ENCODE measurements at regions not wholly inside any gene's neighbourhood (a gene's known extent, or its start where the extent isn't known, plus 50 kb on each side); places are given as distances from the start of the nearest gene placed in this dataset.

- intact Hi-C loops (cut with micrococcal nuclease) (no loop called here), dilution Hi-C loops (cut with MboI; ENCODE audit: extremely low pct_ligation_motif_present, low sequenced_read_pairs) (no loop called here)
- DNase-seq (ENCODE audit: low read depth, low spot score), result no peak
- Histone ChIP-seq H3K4me2 (ENCODE audit: insufficient read depth, low read length) (no peak overlapping the region), H3K27ac (ENCODE audit: insufficient read depth, low read depth, low read length) (no peak overlapping the region), H3K27me3 (ENCODE audit: control insufficient read depth in 2 of 2, insufficient read depth in 2 of 2, low read length in 2 of 2) (no peaks in the 10 kb centered on the region), H2AFZ (ENCODE audit: low read depth, low read length) (no peak overlapping the region), H3K79me2 (ENCODE audit: control insufficient read depth, insufficient read depth, low read length) (no peaks in the 10 kb centered on the region), H3K4me1 (ENCODE audit: control insufficient read depth, extremely low read depth, insufficient read depth, low read length) (no peaks in the 10 kb centered on the region), H3K4me3 (replicated peaks in 1 of 3; ENCODE audit: insufficient read depth in 1 of 3, low read depth in 1 of 3, low read length in 3 of 3) (no peak overlapping the region), H3K36me3 (ENCODE audit: control insufficient read depth in 2 of 2, extremely low read depth in 1 of 2, insufficient read depth in 2 of 2, low read length in 2 of 2) (no peaks in the 10 kb centered on the region), H4K20me1 (replicated peaks; ENCODE audit: control insufficient read depth, extremely low read depth, insufficient read depth, low read length) (no peaks in the 10 kb centered on the region), H3K9me1 (replicated peaks; ENCODE audit: control insufficient read depth, extremely low read depth, insufficient read depth, low read length) (no peaks in the 10 kb centered on the region), H3K9me3 (replicated peaks; ENCODE audit: control insufficient read depth, insufficient read depth, low read length) (peaks cover 4% of the 10 kb centered on the region), H3K9ac (replicated peaks; ENCODE audit: extremely low read depth, insufficient read depth, low read length) (no peak overlapping the region)
- no TSS peak for BruUV-seq (replicated peaks)
- FAIRE-seq, result no peak
- CTCF ChIA-PET, result no interaction called here
- POLR2A ChIA-PET, result no interaction called here
- no peak for TF ChIP-seq CTCF (IDR thresholded peaks at IDR 0.05; ENCODE audit: extremely low read depth in 1 of 2, insufficient read depth in 1 of 2, low read depth in 1 of 2, low read length in 2 of 2)
- no peak for TF ChIP-seq POLR2A (IDR thresholded peaks at IDR 0.05; ENCODE audit: low read depth, low read length)
- no peak for TF ChIP-seq JUN (IDR thresholded peaks at IDR 0.05; ENCODE audit: borderline replicate concordance, insufficient read depth, insufficient read length, low read depth)
- TF ChIP-seq FOS (IDR thresholded peaks at IDR 0.05; ENCODE audit: borderline replicate concordance, insufficient read depth, low read length), result no peak
- TF ChIP-seq MYC (IDR thresholded peaks at IDR 0.05; ENCODE audit: low read depth, low read length), result no peak
- no peak for TF ChIP-seq GATA2 (IDR thresholded peaks at IDR 0.05; ENCODE audit: insufficient read depth, insufficient read length, low read depth, low read length)
- TF ChIP-seq MAX (IDR thresholded peaks at IDR 0.05; ENCODE audit: insufficient read depth, insufficient read length), result no peak
- no peak for TF ChIP-seq POLR2AphosphoS5 (IDR thresholded peaks at IDR 0.05; ENCODE audit: insufficient read depth, low read depth, low read length)
- TF ChIP-seq EZH2 (IDR thresholded peaks at IDR 0.05; ENCODE audit: borderline replicate concordance, low read depth, low read length, severe bottlenecking), result no peak
Observed at GRCh38 chr12:126198516-126198915, 1133.3 kb downstream of the AACS start.

All from endothelial cell of umbilical vein (primary cell).